ENCODE measurements at regions not wholly inside any gene's neighbourhood (a gene's known extent, or its start where the extent isn't known, plus 50 kb on each side); places are given as distances from the start of the nearest gene placed in this dataset.
A peak's percentile ranks its signal among the peaks of the same experiment; 100 is the strongest.

GRCh38 chr5:154648706-154649105 is 106.5 kb upstream of the LARP1 start:
- Histone ChIP-seq H2BK15ac (ENCODE audit: low read length) (no peak overlapping the region), H4K20me1 (replicated peaks in 1 of 2; ENCODE audit: control insufficient read depth in 1 of 2, insufficient read depth in 2 of 2, low read length in 2 of 2) (no peaks in the 10 kb centered on the region), H3K23me2 (ENCODE audit: low read depth, low read length) (peaks cover 2% of the 10 kb centered on the region; the same call in 1 of the 2 replicates), H3K4me2 (ENCODE audit: insufficient read depth in 1 of 2, low read depth in 2 of 2, low read length in 2 of 2) (no peak overlapping the region), H3K4me1 (replicated peaks in 1 of 4; ENCODE audit: control insufficient read depth in 3 of 4, insufficient read depth in 4 of 4, low read length in 3 of 4) (peaks cover 0 to 14% (median 6%) of the 10 kb centered on the region in 4 experiments; a peak in 4 of 7 replicates), H3K56ac (replicated peaks; ENCODE audit: insufficient read length, low read depth, low read length) (no peak overlapping the region), H3K23ac (ENCODE audit: insufficient read length) (no peak overlapping the region), H3K4ac (replicated peaks; ENCODE audit: insufficient read length, low read depth, low read length) (no peak overlapping the region), H2AFZ (ENCODE audit: low read length) (no peak overlapping the region), H3K9ac (replicated peaks in 1 of 4; ENCODE audit: extremely low read depth in 1 of 4, low read depth in 3 of 4, low read length in 3 of 4) (no peak overlapping the region), H3K9me3 (ENCODE audit: insufficient read depth in 2 of 2, low read depth in 1 of 2, low read length in 1 of 2) (0 out of 4 replicates have a peak, but pooled peaks cover 0 to under 1% of the 10 kb centered on the region in 2 experiments), H3K27me3 (replicated peaks in 1 of 4; ENCODE audit: control insufficient read depth in 3 of 4, extremely low read depth in 1 of 4, insufficient read depth in 3 of 4, low read length in 3 of 4) (peaks cover 0 to 19% (median 12%) of the 10 kb centered on the region in 4 experiments; a peak in 5 of 7 replicates), H3K36me3 (ENCODE audit: control insufficient read depth in 2 of 4, insufficient read depth in 4 of 4, low read length in 3 of 4) (no peaks in the 10 kb centered on the region), H2AK5ac (ENCODE audit: low read depth, low read length) (no peak overlapping the region), H3K14ac (ENCODE audit: insufficient read length) (no peak overlapping the region), H4K91ac (replicated peaks; ENCODE audit: insufficient read length, low read length) (no peak overlapping the region), H2BK12ac (ENCODE audit: low read depth, low read length) (no peak overlapping the region), H3K27ac (ENCODE audit: low read depth, low read length) (no peak overlapping the region), H4K8ac (ENCODE audit: extremely low read depth, insufficient read depth, low read length) (no peak overlapping the region), H3K79me2 (ENCODE audit: control insufficient read depth in 1 of 2, insufficient read depth in 2 of 2, low read length in 2 of 2) (no peaks in the 10 kb centered on the region), H2BK20ac (ENCODE audit: low read length) (no peak overlapping the region), H2BK120ac (replicated peaks; ENCODE audit: low read depth, low read length) (no peak overlapping the region), H3K18ac (ENCODE audit: extremely low read depth, low read length) (no peak overlapping the region), H4K5ac (ENCODE audit: insufficient read length, low read depth, low read length) (no peak overlapping the region), H3K4me3 (ENCODE audit: extremely low read depth in 1 of 4, insufficient read depth in 2 of 4, low read depth in 3 of 4, low read length in 4 of 4) (no peak overlapping the region), H2BK5ac (ENCODE audit: low read depth, low read length) (no peak overlapping the region), H3K79me1 (ENCODE audit: low read depth, low read length) (no peaks in the 10 kb centered on the region)
- no peak for FAIRE-seq
- POLR2A ChIA-PET (ENCODE audit: partially characterized antibody) = interaction anchor here (1.2 kb wide), 1 partner anchor 110 kb away, joined by 3 read pairs; no protein-coding TSS in a partner anchor
- TF ChIP-seq CEBPB (IDR thresholded peaks at IDR 0.05; ENCODE audit: low read depth, low read length) (peak; percentile 86), ZNF274 (IDR thresholded peaks at IDR 0.05; ENCODE audit: borderline replicate concordance, extremely low read depth, low read length) (no peak)
- DNase-seq (ENCODE audit: low read depth in 1 of 2, low spot score in 2 of 2) = no peak
- 94% methylated on average over 9 of the region's 9 CpGs; no CpG with 5 or more reads in 1 of the 2 experiments for WGBS, 2 experiments (ENCODE audit: extremely low coverage in 1 of 2, insufficient coverage in 1 of 2, insufficient read length in 1 of 2, insufficient replicate concordance in 2 of 2, low coverage in 1 of 2, low lambda C conversion rate in 2 of 2, missing lambda C conversion rate in 1 of 2)
- CTCF ChIA-PET (ENCODE audit: partially characterized antibody) = interaction anchor here (0.6 to 5.1 kb wide), 11 partner anchors 17 to 210 kb away, joined by 3 to 46 read pairs (median 9); partner anchors contain the start of gene CNOT8
